ENCODE measurements at regions not wholly inside any gene's neighbourhood (a gene's known extent, or its start where the extent isn't known, plus 50 kb on each side); places are given as distances from the start of the nearest gene placed in this dataset.
A peak's percentile ranks its signal among the peaks of the same experiment; 100 is the strongest.

DNA sequence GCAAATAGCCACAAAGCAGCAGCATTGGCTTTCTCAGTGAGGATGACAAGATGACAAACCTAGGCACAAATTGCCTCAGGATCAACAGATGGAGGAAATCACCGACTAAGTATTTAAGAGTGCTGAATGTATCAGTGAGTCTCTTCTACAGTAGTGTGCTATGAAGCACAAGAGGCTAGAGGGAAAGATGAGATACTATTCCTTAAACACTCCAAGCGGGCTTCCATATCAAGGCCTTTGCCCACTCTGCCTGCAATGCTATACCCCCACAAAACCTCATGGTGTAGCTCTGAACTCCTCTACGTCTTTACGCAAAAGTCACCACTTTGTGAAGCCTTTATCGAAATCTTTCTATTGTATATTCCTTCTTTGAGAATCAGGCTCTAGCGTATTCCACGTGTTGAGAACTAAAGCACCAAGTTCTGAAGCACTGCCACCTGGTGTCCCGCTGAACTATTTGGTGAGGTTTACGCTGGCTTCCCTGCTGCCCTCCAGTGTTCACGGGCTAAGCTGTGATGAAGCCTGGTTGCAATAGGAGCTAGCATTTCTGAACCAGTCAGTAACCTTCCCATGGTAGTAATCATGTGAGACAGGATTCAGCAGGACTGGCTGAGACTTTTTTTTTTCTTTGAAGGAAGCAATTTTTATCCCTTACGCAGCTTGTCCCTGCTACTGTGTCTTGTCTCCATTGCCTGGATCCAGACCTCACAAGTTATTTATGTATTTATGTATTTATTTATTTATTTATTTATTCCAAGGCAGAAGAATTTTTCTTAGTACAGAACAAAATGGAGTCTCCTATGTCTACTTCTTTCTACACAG lies 426.5 kb upstream of the OR4E1 start:
- H3K36me3 ChIP-seq (ENCODE audit: insufficient read depth, low read length), result no peaks in the 10 kb centered on the region
- H3K9ac ChIP-seq (ENCODE audit: insufficient read length), result no peak overlapping the region
- no peaks in the 10 kb centered on the region for H3K9me3 ChIP-seq (ENCODE audit: low read depth, low read length)
- no peak overlapping the region for H3K27ac ChIP-seq
- H3K4me3 ChIP-seq, result no peak overlapping the region
- TF ChIP-seq FOXP2 (optimal IDR thresholded peaks at IDR 0.05; ENCODE audit: control extremely low read depth, extremely low read length, insufficient read depth) (no peak), POLR2AphosphoS5 (IDR thresholded peaks at IDR 0.05; ENCODE audit: borderline replicate concordance, low read depth, low read length) (no peak), EZH2 (IDR thresholded peaks at IDR 0.05) (no peak)
- no peak for DNase-seq (ENCODE audit: low read depth, low spot score)

DNA sequence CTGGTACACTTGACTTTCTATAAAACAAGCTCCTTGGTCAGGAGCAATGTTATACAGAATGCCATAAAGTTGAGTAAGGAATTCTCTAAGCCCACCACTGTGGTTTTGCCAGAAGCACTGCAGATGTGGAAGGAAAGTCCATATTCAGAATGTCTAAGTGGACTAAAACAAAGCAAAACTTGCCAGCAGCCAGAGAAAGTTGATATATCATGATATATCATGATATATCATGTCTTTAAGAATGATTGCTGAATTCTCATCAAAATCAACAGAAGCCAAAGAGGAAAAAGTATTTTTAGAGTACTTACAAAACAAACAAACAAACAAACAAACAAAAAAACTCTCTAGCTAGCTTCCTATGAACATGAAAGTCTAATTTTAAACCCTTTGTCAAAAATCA lies 424.8 kb upstream of the OR4E1 start:
- Histone ChIP-seq H3K36me3 (ENCODE audit: insufficient read depth, low read length) (no peaks in the 10 kb centered on the region), H3K9ac (ENCODE audit: insufficient read length) (no peak overlapping the region), H3K27ac (no peak overlapping the region), H3K4me3 (no peak overlapping the region), H3K9me3 (ENCODE audit: low read depth, low read length) (no peaks in the 10 kb centered on the region)
- DNase-seq (ENCODE audit: low read depth, low spot score), result no peak
- no peak for TF ChIP-seq POLR2AphosphoS5 (IDR thresholded peaks at IDR 0.05; ENCODE audit: borderline replicate concordance, low read depth, low read length)
- TF ChIP-seq EZH2 (IDR thresholded peaks at IDR 0.05), result no peak
- no peak for TF ChIP-seq FOXP2 (optimal IDR thresholded peaks at IDR 0.05; ENCODE audit: control extremely low read depth, extremely low read length, insufficient read depth)

- DNase-seq (ENCODE audit: low read depth, low spot score), result no peak
- no peaks in the 10 kb centered on the region for H3K36me3 ChIP-seq (ENCODE audit: insufficient read depth, low read length)
- H3K4me3 ChIP-seq, result peak overlapping the region; percentile 28
- no peaks in the 10 kb centered on the region for H3K9me3 ChIP-seq (ENCODE audit: low read depth, low read length)
- TF ChIP-seq EZH2 (IDR thresholded peaks at IDR 0.05) (no peak), POLR2AphosphoS5 (IDR thresholded peaks at IDR 0.05; ENCODE audit: borderline replicate concordance, low read depth, low read length) (no peak)
- no peak overlapping the region for H3K9ac ChIP-seq (ENCODE audit: insufficient read length)
- peak overlapping the region; percentile 83; the same call in 1 of the 2 replicates for H3K27ac ChIP-seq
These were observed 424.1 kb upstream of the OR4E1 start for GRCh38 chr14:22097586-22098292.

DNA sequence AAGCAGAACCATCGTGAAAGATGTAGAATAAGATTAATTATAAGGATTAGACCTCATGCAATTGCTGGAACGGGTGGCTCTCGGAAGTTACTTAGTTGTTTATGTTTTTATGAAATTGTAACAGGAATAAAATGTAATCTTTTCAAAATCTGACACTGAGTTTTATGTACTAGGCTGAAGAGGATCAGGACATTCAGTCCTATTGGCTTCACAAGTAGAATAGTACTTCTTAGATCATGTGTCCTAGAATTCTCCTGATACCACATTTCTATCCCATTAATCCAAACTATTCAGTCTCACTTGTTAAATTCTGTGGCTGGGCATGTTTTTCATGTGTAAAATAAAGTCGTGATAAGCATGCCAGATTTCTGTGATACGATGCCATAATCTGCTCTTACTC lies 423.5 kb upstream of the OR4E1 start:
- Histone ChIP-seq H3K4me3 (peak overlapping the region; percentile 28), H3K27ac (peak overlapping the region; percentile 83), H3K36me3 (ENCODE audit: insufficient read depth, low read length) (no peaks in the 10 kb centered on the region), H3K9ac (ENCODE audit: insufficient read length) (no peak overlapping the region), H3K9me3 (ENCODE audit: low read depth, low read length) (no peaks in the 10 kb centered on the region)
- no peak for TF ChIP-seq EZH2 (IDR thresholded peaks at IDR 0.05)
- no peak for DNase-seq (ENCODE audit: low read depth, low spot score)

GRCh38 chr14:22096514-22096895 lies 422.9 kb upstream of the OR4E1 start:
- H3K27ac ChIP-seq, result peak overlapping the region; percentile 83
- no peak for TF ChIP-seq EZH2 (IDR thresholded peaks at IDR 0.05)
- no peak for TF ChIP-seq FOXP2 (optimal IDR thresholded peaks at IDR 0.05; ENCODE audit: control extremely low read depth, extremely low read length, insufficient read depth)
- no peak for TF ChIP-seq POLR2AphosphoS5 (IDR thresholded peaks at IDR 0.05; ENCODE audit: borderline replicate concordance, low read depth, low read length)
- no peaks in the 10 kb centered on the region for H3K36me3 ChIP-seq (ENCODE audit: insufficient read depth, low read length)
- no peak overlapping the region for H3K9ac ChIP-seq (ENCODE audit: insufficient read length)
- DNase-seq (ENCODE audit: low read depth, low spot score), result no peak
- H3K4me3 ChIP-seq, result peak overlapping the region; percentile 28
- no peaks in the 10 kb centered on the region for H3K9me3 ChIP-seq (ENCODE audit: low read depth, low read length)

GRCh38 chr14:22095860-22096513 lies 422.4 kb upstream of the OR4E1 start:
- no peak for TF ChIP-seq POLR2AphosphoS5 (IDR thresholded peaks at IDR 0.05; ENCODE audit: borderline replicate concordance, low read depth, low read length)
- peak; percentile 90 for TF ChIP-seq FOXP2 (optimal IDR thresholded peaks at IDR 0.05; ENCODE audit: control extremely low read depth, extremely low read length, insufficient read depth)
- no peak for TF ChIP-seq EZH2 (IDR thresholded peaks at IDR 0.05)
- H3K4me3 ChIP-seq, result peak overlapping the region; percentile 28
- H3K9me3 ChIP-seq (ENCODE audit: low read depth, low read length), result no peaks in the 10 kb centered on the region
- no peak overlapping the region for H3K9ac ChIP-seq (ENCODE audit: insufficient read length)
- DNase-seq (ENCODE audit: low read depth, low spot score), result peak; percentile 76
- no peaks in the 10 kb centered on the region for H3K36me3 ChIP-seq (ENCODE audit: insufficient read depth, low read length)
- peak overlapping the region; percentile 83 for H3K27ac ChIP-seq

- no peak overlapping the region for H3K4me3 ChIP-seq
- H3K27ac ChIP-seq, result no peak overlapping the region
- no peaks in the 10 kb centered on the region for H3K9me3 ChIP-seq (ENCODE audit: low read depth, low read length)
- TF ChIP-seq POLR2AphosphoS5 (IDR thresholded peaks at IDR 0.05; ENCODE audit: borderline replicate concordance, low read depth, low read length), result no peak
- no peak for TF ChIP-seq FOXP2 (optimal IDR thresholded peaks at IDR 0.05; ENCODE audit: control extremely low read depth, extremely low read length, insufficient read depth)
- no peak for TF ChIP-seq EZH2 (IDR thresholded peaks at IDR 0.05)
- DNase-seq (ENCODE audit: low read depth, low spot score), result no peak
- no peaks in the 10 kb centered on the region for H3K36me3 ChIP-seq (ENCODE audit: insufficient read depth, low read length)
- H3K9ac ChIP-seq (ENCODE audit: insufficient read length), result no peak overlapping the region
These were observed 416.3 kb upstream of the OR4E1 start for GRCh38 chr14:22089940-22090339.

- Histone ChIP-seq H3K9me3 (ENCODE audit: low read depth, low read length) (no peaks in the 10 kb centered on the region), H3K27ac (no peak overlapping the region), H3K4me3 (no peak overlapping the region), H3K36me3 (ENCODE audit: insufficient read depth, low read length) (no peaks in the 10 kb centered on the region), H3K9ac (ENCODE audit: insufficient read length) (no peak overlapping the region)
- no peak for TF ChIP-seq EZH2 (IDR thresholded peaks at IDR 0.05)
- no peak for TF ChIP-seq FOXP2 (optimal IDR thresholded peaks at IDR 0.05; ENCODE audit: control extremely low read depth, extremely low read length, insufficient read depth)
- TF ChIP-seq POLR2AphosphoS5 (IDR thresholded peaks at IDR 0.05; ENCODE audit: borderline replicate concordance, low read depth, low read length), result no peak
- DNase-seq (ENCODE audit: low read depth, low spot score), result no peak
These were observed 415.2 kb upstream of the OR4E1 start for GRCh38 chr14:22088614-22089342.

Measured in SK-N-MC (cell line).